ENCODE measurements at regions not wholly inside any gene's neighbourhood (a gene's known extent, or its start where the extent isn't known, plus 50 kb on each side); places are given as distances from the start of the nearest gene placed in this dataset.
A peak's percentile ranks its signal among the peaks of the same experiment; 100 is the strongest.

DNA sequence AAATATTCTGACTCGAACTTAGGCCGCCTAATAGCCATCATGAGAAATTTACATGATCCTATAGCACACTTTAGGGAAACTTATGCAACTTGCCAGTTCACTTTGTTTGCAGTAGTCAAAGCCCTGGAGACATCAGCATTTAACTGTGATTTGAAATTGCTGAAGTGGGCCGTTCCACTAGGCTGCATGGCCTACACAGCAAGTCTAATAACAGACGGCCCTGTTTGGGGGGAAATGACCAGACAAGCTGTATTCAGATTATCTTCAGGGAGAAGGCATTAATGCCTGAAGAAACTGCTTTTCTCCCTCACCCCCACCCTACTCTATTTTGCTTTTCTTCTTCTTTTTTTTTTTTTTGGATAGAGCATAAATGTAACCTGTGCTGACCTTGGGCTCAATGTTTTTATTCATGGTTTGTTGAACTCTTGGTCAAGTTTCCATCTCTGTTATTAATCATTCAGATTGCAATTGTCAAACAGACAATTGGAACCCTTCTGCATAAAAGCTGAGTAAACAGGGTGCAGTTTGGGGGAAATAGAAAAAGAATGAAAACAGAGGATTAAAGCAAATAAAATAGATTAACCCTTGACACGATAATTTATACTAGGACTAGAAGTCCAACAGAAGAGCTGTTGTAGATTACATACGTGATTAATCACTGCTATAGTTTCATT lies 1928.2 kb upstream of the WWC1 start:
- DNase-seq (ENCODE audit: low read depth, low spot score) = no peak

DNA sequence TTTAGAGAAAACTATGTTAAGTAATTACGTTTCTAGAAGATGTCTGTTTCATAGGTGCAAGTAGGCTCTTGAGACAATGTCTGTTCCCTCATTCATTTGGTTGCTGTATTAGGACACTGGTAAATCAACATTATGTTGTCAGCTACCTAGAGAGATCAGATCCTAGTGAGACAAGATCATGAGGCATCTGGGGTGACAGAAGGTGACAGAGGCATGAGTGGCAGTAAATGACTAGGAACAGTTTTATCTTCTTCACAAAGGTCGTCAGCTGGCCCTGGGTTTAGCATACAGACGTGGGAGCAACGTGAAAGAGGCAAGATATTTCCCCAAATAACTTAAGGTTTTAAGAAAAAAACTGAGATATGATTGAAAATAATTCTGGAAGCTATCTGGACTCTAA lies 1926.3 kb upstream of the WWC1 start:
- DNase-seq (ENCODE audit: low read depth, low spot score) = no peak
- H3K27ac ChIP-seq = no peak overlapping the region

More for the DNA sequence above, 1928.2 kb upstream of the WWC1 start:
- no peak overlapping the region for H3K27ac ChIP-seq

DNA sequence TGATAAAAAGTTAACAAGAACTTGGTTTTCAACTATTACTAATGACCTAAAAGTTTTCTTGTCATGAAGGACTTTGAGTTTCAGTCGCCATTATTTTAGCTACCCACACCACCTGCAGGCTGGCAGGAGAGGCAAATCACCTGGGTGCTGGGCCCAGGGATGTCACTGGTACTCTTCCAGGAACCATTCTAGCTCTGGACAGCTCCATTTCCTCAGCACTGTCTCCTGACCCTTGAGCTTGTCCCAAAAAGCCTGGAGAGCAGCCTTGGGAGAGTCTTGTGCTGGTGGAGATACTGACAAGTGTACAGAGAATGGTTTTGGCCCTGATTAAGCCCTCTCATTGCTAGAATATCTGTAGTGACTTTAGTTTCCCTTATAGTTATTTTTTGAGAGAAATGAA lies 1924.1 kb upstream of the WWC1 start:
- no peak overlapping the region for H3K27ac ChIP-seq
- no peak for DNase-seq (ENCODE audit: low read depth, low spot score)

DNA sequence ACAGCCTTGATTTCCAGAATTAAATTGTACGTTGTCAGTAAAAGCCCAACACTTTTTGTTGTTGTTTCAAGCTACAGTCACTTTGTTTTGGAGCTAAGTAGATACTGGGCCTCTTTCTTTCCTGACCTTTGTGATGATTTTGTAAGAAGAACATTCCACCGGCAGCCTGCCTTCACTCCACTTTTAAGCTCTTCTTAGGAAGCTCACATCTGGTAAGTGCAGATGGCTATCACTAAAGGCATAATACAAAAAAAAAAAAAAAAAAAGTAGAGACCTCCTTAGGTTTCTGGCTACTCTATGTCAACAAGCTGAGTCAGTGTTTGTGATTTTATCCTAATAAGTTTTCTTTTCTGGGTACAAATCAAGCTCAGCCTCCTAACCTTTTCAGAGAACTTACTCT lies 1922.1 kb upstream of the WWC1 start:
- no peak for DNase-seq (ENCODE audit: low read depth, low spot score)

DNA sequence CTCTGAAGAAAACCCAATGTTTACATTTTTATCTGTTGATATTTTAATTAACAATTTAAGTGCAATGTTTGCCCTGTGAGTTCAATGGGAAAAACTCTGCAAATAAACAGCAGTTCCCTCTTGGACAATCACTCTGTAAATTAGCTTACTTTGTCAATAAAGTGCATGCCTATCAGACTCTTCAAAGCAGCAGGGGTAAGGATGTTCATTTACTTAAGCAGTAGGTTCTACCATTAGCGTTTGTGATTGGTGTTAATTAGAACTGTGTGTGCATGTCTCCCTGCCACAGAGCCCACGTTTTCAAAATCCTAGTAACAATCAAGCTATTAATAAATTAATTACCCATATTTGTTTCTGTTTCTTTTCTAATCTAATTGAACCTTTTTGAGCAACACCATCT lies 1921.6 kb upstream of the WWC1 start:
- no peak overlapping the region for H3K27ac ChIP-seq
- DNase-seq (ENCODE audit: low read depth, low spot score) = no peak

More for the DNA sequence above, 1922.1 kb upstream of the WWC1 start:
- H3K27ac ChIP-seq = no peak overlapping the region

DNA sequence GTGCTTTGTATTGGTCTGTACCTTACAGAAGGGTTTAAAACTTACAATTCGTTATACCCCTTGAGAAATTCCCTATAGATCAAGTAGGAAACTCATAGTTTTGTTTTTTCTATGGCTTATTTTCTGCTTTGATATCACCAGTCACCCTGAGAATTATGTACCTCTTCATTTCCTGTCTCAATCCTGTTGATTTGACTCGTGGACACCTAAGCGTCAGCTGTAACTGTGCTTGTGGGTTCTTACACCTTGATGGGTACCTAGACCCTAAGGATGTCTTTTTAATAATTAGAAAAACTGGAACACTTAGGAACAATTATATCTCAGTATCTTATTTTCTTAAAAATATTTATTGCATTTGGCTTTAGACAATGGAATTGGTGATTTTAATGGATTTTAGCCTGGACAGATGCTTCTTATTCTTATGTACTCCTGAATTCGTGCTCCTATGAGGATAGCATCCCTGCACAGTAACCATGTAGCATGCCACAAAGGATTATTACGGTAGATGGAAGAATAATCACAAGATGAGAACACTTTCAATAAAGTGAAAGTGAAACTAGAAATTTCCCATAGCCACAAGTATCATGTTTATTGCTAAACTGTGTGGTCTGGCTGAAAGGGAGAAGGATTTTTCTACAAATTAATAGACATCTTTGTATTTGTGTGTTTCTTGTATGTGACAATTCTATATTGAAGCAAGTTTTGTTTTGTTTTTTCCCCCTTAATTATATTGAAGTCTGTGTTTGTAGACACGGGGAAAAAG lies 1920.3 kb upstream of the WWC1 start:
- DNase-seq (ENCODE audit: low read depth, low spot score) = no peak
- H3K27ac ChIP-seq = no peak overlapping the region

DNA sequence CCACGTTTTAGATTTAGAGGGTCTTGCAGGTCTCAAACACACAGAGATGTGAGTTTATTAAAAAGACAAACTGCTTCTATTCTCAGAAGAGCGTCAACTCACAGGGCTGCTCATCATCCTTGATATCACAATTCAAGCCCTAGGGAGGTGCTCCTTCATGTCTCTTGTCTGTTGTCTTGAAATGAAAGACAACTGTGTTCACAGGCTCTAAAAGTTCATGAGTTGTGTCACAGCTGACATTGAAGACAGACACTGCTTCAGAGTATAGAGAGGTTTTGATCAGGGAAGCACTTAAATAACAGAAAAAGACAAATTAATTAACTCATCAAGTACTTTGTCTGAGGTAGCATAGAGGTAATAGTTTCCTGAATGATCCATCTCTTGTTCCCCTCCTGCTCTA lies 1917.6 kb upstream of the WWC1 start:
- DNase-seq (ENCODE audit: low read depth, low spot score) = no peak
- no peak overlapping the region for H3K27ac ChIP-seq

DNA sequence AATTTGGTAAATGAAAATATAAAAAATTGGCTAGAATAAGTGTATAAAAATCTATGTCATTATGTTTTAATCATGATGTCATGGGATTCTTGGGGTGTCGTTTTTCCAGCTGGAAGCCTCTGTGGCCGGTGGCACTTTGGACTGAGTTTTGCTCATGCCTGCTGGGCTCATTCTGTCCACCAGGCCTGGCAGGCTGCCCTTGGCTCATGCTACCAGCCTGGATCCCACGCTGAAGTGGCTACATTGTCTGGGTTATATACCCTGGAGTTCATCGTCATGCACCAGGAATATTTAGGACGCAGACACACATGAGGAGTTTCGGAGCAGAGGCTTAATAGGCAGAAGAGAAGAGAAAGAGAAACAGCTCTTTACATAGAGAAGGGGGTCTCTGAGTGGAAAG lies 1913.7 kb upstream of the WWC1 start:
- no peak for DNase-seq (ENCODE audit: low read depth, low spot score)
- H3K27ac ChIP-seq = no peak overlapping the region

DNA sequence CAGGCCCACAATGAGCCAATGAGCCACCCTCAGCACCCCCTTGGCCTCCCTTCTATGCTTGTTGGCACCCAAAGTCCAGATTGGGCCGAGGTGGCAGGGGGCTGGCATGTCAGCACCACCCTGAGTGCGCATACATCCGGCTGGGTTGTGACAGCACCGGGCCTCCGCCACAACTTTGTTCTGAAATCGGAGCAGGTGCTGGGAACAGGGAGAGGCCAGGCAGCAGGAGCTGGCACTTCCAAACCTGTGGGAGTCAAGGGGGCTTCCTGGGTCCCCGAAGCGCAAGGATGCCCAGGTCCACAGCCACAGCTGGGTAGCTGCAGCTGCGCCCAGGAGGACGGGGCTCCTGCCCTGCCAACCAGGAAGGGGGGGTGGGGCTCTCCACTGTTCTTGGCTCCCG lies 1911.9 kb upstream of the WWC1 start:
- H3K27ac ChIP-seq = no peak overlapping the region
- no peak for DNase-seq (ENCODE audit: low read depth, low spot score)

DNA sequence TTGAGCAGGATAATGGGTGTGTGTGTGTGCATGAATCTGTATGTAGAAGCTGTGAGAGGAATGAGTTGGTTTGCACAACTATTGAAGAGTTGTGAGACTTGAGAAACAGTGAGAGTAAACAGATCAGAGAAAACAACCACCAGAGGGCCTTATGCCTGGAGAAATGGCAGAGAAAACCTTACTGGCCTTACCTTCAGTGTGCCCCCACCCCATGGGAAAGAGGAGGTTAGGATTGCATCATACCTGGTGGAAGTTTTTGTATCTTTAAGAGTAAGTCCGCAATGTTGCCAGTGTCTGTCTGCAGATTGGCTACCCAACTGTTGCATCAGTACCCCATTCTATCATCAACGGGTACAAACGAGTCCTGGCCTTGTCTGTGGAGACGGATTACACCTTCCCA lies 1909.4 kb upstream of the WWC1 start:
- H3K27ac ChIP-seq = no peak overlapping the region
- no peak for DNase-seq (ENCODE audit: low read depth, low spot score)

DNA sequence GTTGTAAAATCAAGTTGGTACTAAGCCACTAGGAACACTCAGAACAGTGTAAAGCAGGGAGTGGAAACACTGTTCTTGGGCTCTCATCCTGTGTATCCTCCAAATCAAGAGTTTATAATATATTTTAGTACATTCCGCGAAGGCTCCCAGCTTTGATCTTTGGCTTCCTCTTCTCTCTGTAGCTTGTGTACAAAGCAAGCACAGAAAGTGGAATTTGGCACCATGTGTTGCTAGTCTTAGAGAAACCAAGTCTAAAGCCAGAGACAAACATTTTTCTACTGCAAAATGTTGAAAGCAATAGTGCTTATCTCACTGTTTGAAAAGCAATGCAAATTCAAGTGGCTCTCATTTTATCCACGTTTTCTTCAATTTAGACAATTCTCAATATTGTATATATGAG lies 1893.3 kb upstream of the WWC1 start:
- DNase-seq (ENCODE audit: low read depth, low spot score) = no peak
- no peak overlapping the region for H3K27ac ChIP-seq

DNA sequence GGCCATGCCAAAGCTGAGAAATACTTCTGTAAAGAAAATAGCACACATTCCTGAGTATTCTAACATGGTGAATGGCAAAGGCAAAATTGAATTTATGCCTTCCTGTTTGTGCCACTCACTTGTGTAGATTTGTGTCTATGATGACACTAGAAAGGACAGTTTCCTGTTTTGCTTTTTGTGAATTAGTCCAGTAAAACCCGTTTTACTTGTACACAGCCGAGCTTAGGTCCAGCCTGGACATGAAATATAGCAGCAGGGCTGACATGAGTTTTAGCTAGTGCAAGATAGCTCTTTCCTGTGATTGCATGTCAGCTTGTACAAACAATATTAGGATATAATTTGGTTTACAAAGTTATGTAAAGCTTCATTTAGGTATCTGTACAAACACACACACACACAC lies 1891.7 kb upstream of the WWC1 start:
- no peak for DNase-seq (ENCODE audit: low read depth, low spot score)
- peak overlapping the region; percentile 18 for H3K27ac ChIP-seq

DNA sequence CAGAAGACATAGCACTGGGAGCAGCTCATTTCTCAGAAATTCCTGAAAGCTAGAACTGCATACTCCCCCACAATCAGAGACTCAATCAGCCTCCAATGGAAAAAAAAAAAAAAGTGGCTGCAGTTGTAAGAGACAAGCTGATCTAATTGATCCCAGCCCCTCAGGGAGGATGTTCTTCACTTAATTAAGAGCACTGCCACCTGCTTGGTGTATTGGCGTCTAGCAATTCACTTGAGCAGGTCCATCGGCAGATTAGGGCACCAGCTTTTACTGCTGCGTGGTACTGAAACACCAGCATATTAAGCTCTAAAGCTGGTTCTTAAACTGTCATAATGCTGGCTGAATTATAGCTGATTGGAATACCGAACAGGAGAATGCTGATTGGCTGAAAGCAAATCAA lies 1890.1 kb upstream of the WWC1 start:
- no peak for DNase-seq (ENCODE audit: low read depth, low spot score)
- H3K27ac ChIP-seq = no peak overlapping the region

DNA sequence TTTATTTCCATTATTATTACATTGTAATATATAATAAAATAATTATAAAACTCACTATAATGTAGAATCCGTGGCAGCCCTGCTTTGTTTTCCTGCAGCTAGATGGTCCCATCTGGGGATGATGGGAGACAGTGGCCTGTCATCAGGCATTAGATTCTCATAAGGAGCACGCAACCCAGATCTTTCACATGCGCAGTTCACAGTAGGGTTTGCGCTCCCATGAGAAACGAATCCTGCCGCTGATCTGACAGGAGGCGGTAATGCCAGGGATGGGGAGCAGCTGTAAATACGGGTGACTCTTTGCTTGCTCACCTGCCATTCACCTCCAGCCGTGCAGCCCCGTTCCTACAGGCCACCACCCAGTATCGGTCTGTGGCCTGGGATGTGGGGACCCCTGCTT lies 1879.3 kb upstream of the WWC1 start:
- DNase-seq (ENCODE audit: low read depth, low spot score) = no peak
- no peak overlapping the region for H3K27ac ChIP-seq

DNA sequence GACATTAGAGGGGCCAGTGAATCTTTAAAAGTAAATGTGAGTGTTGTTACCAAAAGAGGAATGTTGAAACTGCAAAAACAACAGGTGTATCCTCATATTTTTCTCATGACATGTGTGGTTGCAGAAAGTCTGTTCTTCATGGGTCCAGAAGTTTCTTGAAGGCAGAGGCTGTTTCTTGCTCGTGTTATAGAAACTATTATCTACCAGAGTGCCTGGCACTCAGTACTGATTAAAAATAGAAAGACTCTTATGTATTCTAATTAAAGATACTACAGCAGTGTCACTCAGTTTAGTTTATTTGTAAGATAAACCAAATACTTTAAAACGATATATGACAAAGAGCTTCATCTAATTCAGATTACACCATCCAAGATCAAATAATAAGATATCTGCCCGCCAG lies 1864.2 kb upstream of the WWC1 start:
- no peak for DNase-seq (ENCODE audit: low read depth, low spot score)
- H3K27ac ChIP-seq = no peak overlapping the region

DNA sequence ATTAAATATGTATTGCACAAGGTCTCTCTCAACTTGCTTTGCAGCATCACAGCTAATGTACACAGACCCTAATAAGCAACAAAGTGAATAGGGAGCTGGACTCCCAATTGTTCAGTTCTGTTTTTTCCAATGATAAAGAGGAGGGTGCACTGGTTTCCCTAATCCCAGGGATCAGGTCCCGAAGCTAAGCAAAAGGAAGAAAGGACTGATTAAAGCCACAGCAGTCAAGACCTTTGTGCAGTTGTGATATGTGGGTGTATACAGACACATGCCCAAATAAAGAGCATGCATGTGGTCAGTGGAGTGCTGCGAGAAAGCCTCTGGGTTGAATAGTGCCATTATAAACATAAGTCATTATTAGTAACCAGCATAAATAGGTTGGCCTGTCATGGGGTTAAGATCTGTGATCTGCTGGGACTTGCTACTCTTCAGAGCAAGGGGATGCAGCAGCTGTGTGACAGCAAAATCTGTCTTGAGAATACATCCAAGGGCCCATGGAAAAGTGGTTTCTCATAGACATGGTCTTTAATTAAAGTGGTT lies 1863.1 kb upstream of the WWC1 start:
- DNase-seq (ENCODE audit: low read depth, low spot score) = no peak
- H3K27ac ChIP-seq = no peak overlapping the region

DNA sequence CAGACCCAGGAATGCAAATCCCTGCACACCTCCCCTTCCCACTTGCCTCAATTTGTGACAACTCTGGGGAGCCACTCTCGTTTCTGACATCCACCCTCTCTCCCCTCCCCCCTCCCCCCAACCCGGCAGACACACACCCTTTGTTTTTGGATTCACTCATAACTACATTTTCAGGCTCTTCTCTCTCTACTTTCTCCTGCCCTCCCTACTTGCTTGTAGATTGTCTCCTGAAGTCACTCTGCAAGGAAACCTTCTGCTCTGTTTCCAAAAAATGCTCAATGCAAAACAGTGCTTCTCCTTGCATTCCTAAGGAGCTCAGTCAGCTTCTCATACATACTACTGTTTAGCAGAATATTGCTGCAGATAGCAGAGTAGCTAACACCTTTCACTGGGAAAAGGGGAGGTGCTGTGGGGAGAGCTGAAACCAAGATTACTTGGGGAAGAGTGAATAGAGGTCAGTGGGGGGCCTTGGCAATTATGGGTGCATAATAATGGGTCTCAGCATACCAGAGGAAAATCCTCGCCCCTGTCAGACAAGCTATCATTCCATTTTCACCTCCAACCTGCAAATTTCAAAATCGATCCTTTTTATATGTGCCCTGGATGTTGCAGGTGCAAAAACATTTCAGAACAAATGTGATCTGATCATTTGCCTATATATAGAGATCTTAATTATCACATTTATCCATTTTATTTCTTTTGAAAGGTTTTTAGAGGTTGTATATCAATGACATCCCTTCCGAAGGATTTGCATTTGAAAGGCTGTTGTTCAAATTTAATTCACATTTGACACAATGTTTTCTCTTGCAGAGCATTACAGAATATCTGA lies 1860.7 kb upstream of the WWC1 start:
- no peak overlapping the region for H3K27ac ChIP-seq
- DNase-seq (ENCODE audit: low read depth, low spot score) = no peak

DNA sequence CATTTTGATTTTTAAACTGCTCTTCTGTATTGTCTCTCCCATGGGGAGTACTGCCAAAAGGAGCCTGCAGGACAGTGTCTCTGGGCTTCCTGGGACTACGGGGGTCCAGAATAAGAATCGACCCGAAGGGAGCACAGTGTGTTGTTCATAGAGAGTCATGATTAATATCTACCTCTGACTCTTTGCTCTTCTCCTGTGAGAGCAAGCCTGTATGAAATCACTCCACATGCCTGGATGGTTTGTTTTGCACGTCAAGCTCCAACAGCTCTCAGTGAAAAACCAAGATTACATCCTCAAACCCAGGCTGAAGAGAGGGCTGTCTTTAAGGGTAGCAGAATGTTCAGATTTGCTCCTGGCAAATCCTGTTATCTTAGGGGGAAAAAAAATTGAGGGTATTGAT lies 1860.0 kb upstream of the WWC1 start:
- no peak overlapping the region for H3K27ac ChIP-seq
- DNase-seq (ENCODE audit: low read depth, low spot score) = no peak

DNA sequence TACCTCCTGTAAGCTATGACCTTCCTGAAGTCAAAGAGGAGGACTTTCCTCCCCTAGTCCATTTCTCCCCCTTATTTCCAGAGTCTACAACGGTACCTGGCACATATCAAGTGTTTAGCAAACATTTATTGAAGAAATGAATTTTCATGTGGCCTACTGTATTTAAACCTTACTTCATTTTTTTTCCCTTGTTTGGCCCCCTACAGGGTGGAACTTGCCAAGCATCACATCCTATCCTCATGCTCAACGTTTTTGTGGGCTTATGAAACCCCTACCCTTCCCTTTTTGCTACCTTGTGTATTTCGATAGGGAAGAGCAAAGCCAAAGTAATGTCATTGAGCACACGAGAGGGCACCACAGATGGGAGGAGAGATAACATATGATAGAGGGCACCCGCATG lies 1857.8 kb upstream of the WWC1 start:
- H3K27ac ChIP-seq = no peak overlapping the region
- DNase-seq (ENCODE audit: low read depth, low spot score) = no peak

DNA sequence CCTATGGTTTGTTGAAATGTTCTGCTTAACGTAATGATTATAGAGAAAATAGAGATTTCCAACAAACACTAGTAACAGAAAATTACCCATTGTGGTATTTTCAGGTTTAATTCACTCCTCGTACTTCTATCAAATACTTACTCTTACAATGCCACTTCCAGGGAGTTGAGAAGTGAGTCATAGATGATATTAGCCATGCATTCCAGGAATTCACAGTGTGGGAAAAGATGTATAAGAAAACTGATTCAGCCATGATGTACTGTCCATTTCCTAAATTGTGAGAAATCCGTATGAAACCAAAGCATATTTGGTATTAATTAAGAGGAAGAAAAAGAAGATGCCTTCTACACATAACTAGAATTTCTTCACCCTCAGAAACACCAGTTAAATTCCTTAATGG lies 1854.6 kb upstream of the WWC1 start:
- H3K27ac ChIP-seq = no peak overlapping the region
- DNase-seq (ENCODE audit: low read depth, low spot score) = no peak

DNA sequence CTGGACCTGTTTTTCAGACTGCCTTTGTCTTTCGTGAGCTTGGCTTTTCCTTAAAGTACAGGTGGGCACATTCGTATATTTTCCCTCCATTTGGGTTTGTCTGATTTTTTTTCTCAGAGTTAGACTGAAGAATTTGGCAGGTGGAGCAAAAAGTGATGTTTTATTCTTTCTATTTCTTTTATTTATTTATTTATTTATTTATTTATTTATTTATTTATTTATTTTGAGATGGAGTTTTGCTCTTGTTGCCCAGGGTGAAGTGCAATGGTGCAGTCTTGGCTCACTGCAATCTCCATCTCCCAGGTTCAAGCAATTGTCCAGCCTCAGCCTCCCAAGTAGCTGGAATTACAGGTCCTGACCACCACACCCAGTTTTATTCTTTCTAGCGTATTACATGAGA lies 1805.1 kb upstream of the WWC1 start:
- H3K27ac ChIP-seq = no peak overlapping the region
- no peak for DNase-seq (ENCODE audit: low read depth, low spot score)
